ENCODE measurements at regions not wholly inside any gene's neighbourhood (a gene's known extent, or its start where the extent isn't known, plus 50 kb on each side); places are given as distances from the start of the nearest gene placed in this dataset.

GRCh38 chr11:29006668-29007067 lies 898.5 kb downstream of the METTL15 start:
- TF ChIP-seq CTCF (IDR thresholded peaks at IDR 0.05; ENCODE audit: insufficient read depth, low read length) (no peak), POLR2AphosphoS5 (IDR thresholded peaks at IDR 0.05; ENCODE audit: low read depth) (no peak), GABPA (IDR thresholded peaks at IDR 0.05; ENCODE audit: low read depth) (no peak), REST (IDR thresholded peaks at IDR 0.05; ENCODE audit: insufficient replicate concordance, low read depth) (no peak), SPI1 (IDR thresholded peaks at IDR 0.05; ENCODE audit: borderline replicate concordance, low read depth) (no peak)

Measured in HL-60 (cell line).